ENCODE measurements at regions not wholly inside any gene's neighbourhood (a gene's known extent, or its start where the extent isn't known, plus 50 kb on each side); places are given as distances from the start of the nearest gene placed in this dataset.

DNA sequence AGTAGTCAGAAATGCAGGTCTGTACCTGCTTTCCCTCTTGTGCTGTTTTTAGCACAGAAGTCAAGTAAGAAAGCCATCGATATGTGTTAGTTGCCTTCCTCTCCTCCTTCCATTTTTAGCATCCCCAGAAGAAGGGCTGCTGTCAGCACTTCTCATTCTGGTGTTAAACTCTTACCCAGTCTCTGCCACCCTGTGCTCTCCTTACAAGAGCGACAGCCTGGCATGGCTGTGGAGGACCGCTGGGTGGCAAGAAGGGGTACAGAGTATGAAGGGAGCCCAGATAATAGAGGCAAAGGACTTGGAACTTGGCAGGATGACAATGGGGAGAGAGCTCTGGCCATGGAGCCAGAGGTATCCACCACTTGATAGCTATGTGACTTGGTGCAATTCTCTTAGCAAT, 103.5 kb downstream of the RPS24 start (continued):
- TF ChIP-seq, protein P1, sequence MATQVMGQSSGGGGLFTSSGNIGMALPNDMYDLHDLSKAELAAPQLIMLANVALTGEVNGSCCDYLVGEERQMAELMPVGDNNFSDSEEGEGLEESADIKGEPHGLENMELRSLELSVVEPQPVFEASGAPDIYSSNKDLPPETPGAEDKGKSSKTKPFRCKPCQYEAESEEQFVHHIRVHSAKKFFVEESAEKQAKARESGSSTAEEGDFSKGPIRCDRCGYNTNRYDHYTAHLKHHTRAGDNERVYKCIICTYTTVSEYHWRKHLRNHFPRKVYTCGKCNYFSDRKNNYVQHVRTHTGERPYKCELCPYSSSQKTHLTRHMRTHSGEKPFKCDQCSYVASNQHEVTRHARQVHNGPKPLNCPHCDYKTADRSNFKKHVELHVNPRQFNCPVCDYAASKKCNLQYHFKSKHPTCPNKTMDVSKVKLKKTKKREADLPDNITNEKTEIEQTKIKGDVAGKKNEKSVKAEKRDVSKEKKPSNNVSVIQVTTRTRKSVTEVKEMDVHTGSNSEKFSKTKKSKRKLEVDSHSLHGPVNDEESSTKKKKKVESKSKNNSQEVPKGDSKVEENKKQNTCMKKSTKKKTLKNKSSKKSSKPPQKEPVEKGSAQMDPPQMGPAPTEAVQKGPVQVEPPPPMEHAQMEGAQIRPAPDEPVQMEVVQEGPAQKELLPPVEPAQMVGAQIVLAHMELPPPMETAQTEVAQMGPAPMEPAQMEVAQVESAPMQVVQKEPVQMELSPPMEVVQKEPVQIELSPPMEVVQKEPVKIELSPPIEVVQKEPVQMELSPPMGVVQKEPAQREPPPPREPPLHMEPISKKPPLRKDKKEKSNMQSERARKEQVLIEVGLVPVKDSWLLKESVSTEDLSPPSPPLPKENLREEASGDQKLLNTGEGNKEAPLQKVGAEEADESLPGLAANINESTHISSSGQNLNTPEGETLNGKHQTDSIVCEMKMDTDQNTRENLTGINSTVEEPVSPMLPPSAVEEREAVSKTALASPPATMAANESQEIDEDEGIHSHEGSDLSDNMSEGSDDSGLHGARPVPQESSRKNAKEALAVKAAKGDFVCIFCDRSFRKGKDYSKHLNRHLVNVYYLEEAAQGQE (IDR thresholded peaks at IDR 0.05; ENCODE audit: low read depth, low read length): no peak
- TF ChIP-seq, protein P2, sequence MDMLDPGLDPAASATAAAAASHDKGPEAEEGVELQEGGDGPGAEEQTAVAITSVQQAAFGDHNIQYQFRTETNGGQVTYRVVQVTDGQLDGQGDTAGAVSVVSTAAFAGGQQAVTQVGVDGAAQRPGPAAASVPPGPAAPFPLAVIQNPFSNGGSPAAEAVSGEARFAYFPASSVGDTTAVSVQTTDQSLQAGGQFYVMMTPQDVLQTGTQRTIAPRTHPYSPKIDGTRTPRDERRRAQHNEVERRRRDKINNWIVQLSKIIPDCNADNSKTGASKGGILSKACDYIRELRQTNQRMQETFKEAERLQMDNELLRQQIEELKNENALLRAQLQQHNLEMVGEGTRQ (IDR thresholded peaks at IDR 0.05; ENCODE audit: borderline replicate concordance, low read depth, low read length): no peak
- TF ChIP-seq, protein P3, sequence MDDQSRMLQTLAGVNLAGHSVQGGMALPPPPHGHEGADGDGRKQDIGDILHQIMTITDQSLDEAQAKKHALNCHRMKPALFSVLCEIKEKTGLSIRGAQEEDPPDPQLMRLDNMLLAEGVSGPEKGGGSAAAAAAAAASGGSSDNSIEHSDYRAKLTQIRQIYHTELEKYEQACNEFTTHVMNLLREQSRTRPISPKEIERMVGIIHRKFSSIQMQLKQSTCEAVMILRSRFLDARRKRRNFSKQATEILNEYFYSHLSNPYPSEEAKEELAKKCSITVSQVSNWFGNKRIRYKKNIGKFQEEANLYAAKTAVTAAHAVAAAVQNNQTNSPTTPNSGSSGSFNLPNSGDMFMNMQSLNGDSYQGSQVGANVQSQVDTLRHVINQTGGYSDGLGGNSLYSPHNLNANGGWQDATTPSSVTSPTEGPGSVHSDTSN (IDR thresholded peaks at IDR 0.05): no peak
- TF ChIP-seq, protein P4, sequence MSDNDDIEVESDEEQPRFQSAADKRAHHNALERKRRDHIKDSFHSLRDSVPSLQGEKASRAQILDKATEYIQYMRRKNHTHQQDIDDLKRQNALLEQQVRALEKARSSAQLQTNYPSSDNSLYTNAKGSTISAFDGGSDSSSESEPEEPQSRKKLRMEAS (IDR thresholded peaks at IDR 0.05; ENCODE audit: low read depth): no peak
- TF ChIP-seq YY1 (IDR thresholded peaks at IDR 0.05; ENCODE audit: low read depth): no peak
- no peak for TF ChIP-seq GATA2 (CRISPR knock-in tag; IDR thresholded peaks at IDR 0.05)

DNA sequence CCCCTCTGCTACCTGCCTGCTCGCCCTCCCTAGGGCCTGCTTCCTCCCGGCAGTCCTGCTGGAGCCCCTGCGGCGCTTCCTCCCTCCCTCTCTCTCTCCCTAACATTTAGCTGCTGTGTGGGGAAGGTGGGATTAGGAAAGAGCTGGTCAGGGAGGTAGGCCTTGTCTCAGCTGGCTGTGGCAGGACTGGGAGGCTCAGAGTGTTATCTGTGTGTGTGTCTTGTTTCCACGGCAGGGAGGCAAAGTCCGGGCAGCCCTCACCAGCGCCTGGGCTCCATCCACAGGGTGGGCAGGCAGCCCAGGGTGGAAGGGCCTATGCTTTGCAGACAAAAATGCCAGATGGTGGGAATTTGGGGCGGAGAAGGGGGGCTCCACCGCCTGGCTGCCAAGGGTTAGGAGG, 105.7 kb downstream of the RPS24 start:
- H3K4me1 ChIP-seq (ENCODE audit: control insufficient read depth in 1 of 2, insufficient read depth in 2 of 2, low read depth in 1 of 2, low read length in 1 of 2): peaks cover 4 to 13% of the 10 kb centered on the region in 2 experiments; a peak in 1 of 4 replicates
- DNase-seq: peak; percentile 65
- no peak overlapping the region for H2AFZ ChIP-seq (ENCODE audit: low read depth)
- H3K4me2 ChIP-seq: no peak overlapping the region
- CTCF ChIA-PET: interaction anchor here (1.0 to 2.6 kb wide), 2 partner anchors 86 to 92 kb away, joined by 3 to 14 read pairs; no protein-coding TSS in a partner anchor
- H3K27me3 ChIP-seq (ENCODE audit: insufficient read depth): 0 out of 2 replicates have a peak, but pooled peaks cover 8% of the 10 kb centered on the region
- WGBS (ENCODE audit: low lambda C conversion rate): 49% methylated on average over 9 of the region's 9 CpGs
- POLR2A ChIA-PET: no interaction called here
- H3K9ac ChIP-seq: no peak overlapping the region
- TF ChIP-seq EZH2phosphoT487 (IDR thresholded peaks at IDR 0.05; ENCODE audit: borderline replicate concordance, low read depth) (no peak), EP300 (IDR thresholded peaks at IDR 0.05; ENCODE audit: borderline replicate concordance in 1 of 2, low read depth in 1 of 2, low read length in 1 of 2) (0 out of 4 replicates have a peak, but pooled peaks of 1 of the 2 experiments have one; percentile 8), NRF1 (IDR thresholded peaks at IDR 0.05; ENCODE audit: low read depth, low read length) (no peak)
- H4K20me1 ChIP-seq (ENCODE audit: insufficient read depth): no peaks in the 10 kb centered on the region
- no peaks in the 10 kb centered on the region for H3K79me2 ChIP-seq (ENCODE audit: insufficient read depth)
- H3K4me3 ChIP-seq (ENCODE audit: low read depth in 2 of 2, low read length in 1 of 2): no peak overlapping the region
- no peaks in the 10 kb centered on the region for H3K9me3 ChIP-seq
- H3K36me3 ChIP-seq (replicated peaks in 1 of 2; ENCODE audit: control insufficient read depth in 1 of 2, insufficient read depth in 2 of 2, low read length in 1 of 2): no peaks in the 10 kb centered on the region
- no peaks in the 10 kb centered on the region for H3K9me2 ChIP-seq
- H3K27ac ChIP-seq (ENCODE audit: low read depth in 2 of 2, low read length in 1 of 2): peak overlapping the region in 1 of 2 experiments; percentile 31; a peak in 1 of 4 replicates
- H3F3A ChIP-seq (replicated peaks; ENCODE audit: insufficient read depth): no peaks in the 10 kb centered on the region
